ENCODE measurements at regions not wholly inside any gene's neighbourhood (a gene's known extent, or its start where the extent isn't known, plus 50 kb on each side); places are given as distances from the start of the nearest gene placed in this dataset.

DNA sequence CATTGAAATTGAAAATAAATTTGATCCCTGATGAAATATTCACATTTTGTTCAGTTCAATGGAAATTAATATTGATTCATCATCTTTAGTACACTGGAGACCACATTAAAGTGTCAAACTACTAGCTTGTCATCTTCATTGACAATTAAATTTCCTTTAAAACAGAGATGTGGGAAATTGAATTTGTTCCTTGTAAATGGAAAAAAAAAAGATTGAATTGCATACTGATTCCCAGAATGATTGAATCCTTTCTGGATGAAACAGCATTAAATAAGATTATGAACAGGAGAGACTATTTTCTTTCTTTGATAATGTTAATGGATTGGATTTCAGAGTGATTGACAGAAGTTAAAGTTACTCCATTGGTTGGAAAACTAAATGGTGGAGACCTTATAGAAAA, 241.3 kb upstream of the CNTNAP2 start:
- TF ChIP-seq CTCF (IDR thresholded peaks at IDR 0.05 in 4 of 5, conservative IDR thresholded peaks at IDR 0.05 in 1 of 5) (no peak), POLR2A (IDR thresholded peaks at IDR 0.05) (no peak)
